COLO829 (cell line): ENCODE measurements at regions not wholly inside any gene's neighbourhood (a gene's known extent, or its start where the extent isn't known, plus 50 kb on each side); places are given as distances from the start of the nearest gene placed in this dataset.

Experiments used
- DNase-seq: peaks from one replicate; pipeline ENCODE4 v3.0.0; 2012; ENCODE audit warnings: low spot score

DNA sequence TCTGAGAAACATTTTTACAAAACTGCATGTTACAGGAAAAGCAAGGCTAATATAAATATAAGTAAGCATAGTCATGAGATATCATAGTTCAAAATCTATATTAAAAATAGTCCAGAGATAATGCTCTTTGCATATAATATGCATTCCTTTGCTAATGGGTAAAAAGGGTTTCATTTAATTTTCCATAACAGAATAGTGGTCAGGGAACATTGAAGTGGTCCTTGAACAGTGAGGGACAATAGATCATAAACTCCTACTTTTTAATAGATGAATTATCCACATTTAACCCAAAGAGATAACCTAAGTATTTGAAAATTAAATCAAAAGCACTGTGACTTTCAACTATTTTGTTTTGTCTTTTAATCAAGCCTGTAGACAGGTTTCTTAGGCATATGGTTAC lies 243.1 kb upstream of the ADGRB3 start:
- DNase-seq: no peak

DNA sequence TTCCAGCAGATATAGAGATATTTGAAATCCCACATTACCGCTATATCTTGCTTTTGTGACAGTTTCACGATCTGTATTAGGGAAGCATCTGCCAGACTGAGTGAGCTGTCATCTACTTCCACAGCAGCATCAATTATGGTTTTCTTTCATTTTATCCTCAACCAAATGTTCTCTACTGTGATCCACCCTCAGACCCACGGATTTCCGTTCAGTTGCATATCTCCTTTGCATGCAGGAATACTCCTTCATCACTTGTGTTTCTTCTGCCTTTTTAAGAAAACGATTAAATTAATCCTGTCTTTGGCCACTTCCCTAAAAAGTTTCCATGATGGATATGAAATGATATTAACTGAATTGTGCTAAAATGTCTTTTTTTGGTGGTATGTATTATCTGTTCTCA lies 262.1 kb upstream of the ADGRB3 start:
- no peak for DNase-seq

DNA sequence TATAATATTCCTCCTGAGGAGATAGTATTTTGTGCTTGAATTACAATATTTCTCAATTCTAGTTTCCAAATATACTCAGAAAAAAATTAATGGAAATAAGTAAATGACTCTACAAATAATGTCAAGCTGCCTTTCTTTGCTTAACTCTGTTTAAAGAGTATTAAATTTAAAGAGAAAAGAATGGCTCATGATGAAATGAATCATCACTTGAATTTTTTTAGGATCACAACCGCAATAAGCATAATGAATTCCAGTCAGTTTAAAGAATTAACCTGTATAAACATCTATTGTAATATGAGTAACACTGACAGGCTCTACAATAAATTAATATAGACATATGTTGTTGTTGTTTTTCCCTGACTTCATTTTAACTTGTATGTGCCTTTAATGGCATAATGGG lies 266.2 kb upstream of the ADGRB3 start:
- DNase-seq: no peak

DNA sequence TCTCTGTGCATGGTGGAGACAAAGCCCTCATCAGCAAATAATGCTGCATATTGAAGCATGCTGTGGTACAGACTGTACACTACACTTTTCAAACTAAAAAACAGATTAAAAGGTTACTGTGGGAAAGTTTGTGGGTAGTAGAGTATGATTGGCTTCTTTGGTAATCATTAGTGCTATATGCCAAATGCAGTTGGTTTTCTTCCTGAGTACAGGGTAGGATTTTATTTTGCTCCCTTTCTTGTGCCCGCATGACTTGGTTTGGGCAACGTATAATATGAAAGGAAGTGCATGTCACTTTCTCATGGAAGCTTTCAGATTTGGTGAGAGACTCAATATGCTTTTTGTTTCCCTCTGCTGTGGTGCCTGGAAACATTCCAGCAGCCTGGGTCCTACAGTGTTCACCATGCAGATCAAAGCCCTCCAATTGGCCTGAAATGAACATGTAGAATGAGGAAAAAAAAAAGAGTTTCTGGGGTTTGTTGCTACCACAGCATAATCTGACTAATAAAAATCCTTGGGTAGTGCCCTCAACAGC lies 270.7 kb upstream of the ADGRB3 start:
- no peak for DNase-seq

DNA sequence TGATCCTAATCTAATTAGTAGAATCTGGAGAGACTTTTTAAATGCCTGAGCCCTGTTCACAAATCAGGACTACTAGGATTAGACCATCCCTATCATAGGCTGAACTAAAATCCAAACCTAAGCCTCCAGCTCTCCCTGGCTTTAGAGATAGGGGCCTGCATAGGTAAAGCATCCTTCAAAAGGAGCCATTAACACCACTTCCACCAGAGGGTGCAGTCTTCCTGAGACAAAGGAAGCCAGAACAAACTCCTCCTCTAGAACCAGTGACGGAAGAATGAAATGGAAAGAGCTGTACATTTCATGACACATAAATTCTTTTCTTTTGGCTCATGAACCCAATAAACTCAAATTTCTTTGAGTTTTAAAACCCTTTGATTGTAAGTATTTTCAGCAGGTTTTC lies 291.2 kb upstream of the ADGRB3 start:
- peak; percentile 13 for DNase-seq

DNA sequence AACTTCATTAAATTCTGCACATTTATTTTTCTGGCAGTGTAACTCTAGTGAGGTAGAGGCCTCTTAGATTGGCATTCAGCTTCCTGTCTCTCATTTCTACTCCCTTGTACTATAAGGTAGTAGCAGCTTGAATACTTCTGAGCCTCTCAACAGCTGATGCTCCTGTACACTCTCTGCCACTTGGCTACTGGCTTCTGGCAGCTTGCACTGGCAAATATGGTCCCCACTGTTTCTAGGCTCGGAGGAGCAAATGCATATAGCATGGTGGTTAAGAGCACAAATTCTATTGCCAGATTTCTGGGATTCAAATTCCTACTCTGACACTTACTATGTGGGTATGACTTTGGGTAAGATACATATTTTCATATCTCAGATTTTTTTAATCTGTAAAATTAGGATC lies 292.8 kb upstream of the ADGRB3 start:
- DNase-seq: no peak

DNA sequence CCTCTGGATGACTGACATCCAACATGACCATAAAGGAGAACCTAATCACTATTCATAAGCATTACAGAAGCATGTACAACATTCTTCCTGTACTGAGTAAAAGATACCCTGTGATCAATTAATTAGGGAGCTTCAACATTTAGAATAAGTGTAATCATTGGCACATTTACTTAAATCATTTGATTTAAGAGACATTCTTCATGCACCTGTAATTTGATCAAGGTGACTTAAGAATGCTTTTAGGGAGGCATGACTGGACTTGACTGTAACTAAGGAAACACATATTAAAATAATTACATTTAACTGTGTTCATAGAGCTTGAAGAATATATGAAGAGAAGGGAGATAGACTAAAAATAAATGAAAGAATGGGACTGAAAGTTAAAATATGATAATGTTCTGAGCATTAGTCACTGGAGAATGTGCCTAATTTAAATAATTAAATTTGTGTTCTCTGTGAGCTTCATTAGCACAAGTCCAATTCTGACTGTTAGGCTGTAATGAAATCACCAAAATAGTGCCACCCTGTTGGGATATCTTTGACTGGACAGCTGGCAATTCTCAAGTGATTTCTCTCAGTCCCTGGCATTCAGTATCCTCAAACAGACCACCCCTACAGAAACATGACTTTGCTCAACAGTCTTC lies 295.5 kb upstream of the ADGRB3 start:
- no peak for DNase-seq

DNA sequence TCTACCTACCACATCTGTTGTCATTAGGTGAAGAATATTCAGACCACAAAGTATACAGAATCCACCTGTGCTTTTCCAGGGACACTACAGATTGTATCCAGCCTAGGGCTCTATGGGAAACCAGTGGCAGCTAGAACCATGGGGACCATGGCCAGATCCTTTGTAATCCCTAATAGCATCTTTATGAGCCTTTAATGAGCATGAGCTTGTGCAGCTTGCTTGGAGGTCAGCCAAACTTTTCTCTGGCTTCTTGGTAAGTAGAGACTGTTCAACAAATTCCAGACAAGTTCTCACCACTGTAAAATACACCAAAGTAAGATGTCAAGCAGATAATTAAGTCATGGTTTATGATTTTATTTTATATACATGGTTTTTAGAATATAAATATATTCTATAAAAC lies 301.6 kb upstream of the ADGRB3 start:
- no peak for DNase-seq

DNA sequence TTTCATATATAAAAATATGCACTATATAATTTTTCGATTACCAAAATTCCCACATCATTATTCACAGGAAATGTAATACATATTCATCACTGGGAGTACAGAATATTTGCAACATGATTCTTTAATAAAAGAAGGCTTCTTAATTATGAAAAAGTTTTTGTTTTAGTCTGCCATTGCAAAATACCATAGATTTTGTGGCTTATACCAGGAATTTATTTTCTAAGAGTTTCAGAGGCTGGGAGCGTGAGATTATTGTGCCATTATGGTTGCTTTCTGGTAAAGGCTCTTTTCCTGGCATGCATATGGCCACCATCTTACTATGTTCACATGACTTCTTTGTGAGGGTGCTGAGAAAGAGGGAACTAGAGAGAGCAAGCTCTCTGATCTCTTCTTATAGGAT lies 306.9 kb upstream of the ADGRB3 start:
- no peak for DNase-seq

DNA sequence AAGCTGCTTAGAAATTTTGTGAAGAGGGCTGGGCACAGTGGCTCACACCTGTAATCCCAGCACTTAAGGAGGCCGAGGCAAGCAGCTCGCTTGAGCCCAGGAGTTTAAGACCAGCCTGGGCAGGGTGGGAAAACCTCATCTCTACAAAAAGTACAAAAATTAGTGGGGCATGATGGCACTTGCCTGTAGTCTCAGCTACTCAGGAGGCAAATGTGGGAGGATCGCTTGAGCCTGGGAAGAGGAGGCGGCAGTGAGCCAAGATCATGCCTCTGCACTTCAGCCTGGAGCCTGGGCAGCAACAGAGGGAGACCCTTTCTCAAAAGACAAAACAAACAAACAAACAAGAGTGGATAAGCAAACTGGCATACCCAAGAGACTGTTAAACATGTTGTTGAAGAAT lies 308.3 kb upstream of the ADGRB3 start:
- no peak for DNase-seq

DNA sequence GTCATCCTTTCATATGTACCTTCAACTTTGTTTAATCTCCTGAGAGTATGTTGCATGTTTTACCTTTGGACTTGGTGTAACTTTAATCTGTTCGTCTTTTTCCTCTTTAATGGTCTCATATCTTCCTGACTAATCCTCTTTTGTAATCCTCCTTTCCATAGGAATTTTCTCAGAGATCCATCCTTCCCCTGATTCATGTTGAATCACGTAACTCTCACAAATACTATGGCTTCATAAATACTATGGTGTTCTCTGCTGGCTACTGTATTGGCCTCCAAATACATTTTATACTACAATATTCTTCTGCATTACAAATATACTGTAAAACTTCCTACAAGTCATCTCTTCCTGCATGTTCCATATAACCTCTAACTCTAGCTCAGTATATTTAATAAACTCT lies 317.7 kb upstream of the ADGRB3 start:
- DNase-seq: no peak

DNA sequence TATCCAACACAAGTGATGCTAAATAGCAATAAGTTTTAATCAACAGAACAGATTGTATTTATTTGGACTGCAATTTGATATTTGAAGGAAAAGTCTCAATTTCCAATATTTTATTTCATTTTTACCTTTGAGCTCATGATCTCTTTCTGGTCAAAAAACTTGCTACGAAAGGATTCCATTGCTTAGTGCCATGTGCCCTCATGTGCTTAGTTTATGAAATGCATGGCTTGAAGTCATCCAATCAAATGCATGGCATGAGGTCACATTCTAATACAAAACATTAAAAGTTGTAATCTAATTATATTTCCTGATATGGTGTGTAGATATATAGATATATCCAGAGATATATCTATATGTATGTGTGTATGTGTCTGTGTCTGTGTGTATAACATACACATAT lies 321.2 kb upstream of the ADGRB3 start:
- no peak for DNase-seq

DNA sequence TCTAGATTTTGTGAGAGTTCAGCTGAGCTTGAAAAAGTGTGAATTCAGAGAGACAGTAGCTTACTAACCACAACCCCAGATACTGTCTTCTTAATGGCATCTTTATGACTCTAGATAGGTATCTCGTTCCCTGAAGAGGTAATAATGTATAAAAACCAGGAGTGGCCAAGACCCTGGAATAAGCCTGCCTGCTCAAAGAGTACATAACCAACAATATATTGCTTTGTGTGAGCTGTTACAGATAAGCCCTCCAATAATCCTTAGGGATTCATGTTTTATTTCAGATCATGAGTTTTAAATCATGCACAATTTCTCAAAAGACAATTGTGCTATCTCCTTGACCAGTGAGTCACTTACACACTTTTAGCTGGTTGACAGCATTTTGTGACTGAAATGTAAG lies 327.8 kb upstream of the ADGRB3 start:
- no peak for DNase-seq

DNA sequence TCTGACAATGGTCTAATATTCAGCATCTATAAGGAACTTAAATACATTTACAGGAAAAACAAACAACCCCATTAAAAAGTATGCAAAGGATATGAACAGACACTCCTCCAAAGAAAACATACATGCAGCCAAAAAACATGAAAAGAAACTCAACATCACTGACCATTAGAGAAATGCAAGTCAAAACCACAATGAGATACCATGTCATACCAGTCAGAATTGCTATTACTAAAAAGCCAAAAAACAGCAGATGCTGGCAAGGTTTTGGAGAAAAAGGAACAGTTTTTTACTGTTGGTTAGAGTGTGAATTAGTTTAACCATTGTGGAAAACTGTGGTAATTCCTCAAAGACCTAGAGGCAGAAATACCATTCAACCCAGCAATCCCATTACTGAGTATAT lies 339.0 kb upstream of the ADGRB3 start:
- no peak for DNase-seq

DNA sequence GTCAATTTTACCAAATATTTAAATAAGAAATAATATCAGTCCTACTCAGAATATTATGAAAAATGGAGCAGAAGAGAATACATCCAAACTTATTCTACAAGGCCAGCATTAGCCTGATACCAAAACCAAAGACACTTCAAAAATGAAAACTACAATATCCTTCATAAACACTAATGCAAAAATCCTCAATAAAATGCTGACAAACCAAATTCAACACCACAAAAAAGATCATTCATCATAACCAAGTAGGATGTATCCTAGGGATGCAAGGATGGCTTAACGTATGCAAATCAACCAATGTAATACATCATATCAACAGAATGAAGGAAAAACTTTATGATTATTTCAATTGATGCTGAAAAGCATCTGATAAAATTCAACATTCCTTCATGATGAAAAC lies 352.4 kb upstream of the ADGRB3 start:
- no peak for DNase-seq

DNA sequence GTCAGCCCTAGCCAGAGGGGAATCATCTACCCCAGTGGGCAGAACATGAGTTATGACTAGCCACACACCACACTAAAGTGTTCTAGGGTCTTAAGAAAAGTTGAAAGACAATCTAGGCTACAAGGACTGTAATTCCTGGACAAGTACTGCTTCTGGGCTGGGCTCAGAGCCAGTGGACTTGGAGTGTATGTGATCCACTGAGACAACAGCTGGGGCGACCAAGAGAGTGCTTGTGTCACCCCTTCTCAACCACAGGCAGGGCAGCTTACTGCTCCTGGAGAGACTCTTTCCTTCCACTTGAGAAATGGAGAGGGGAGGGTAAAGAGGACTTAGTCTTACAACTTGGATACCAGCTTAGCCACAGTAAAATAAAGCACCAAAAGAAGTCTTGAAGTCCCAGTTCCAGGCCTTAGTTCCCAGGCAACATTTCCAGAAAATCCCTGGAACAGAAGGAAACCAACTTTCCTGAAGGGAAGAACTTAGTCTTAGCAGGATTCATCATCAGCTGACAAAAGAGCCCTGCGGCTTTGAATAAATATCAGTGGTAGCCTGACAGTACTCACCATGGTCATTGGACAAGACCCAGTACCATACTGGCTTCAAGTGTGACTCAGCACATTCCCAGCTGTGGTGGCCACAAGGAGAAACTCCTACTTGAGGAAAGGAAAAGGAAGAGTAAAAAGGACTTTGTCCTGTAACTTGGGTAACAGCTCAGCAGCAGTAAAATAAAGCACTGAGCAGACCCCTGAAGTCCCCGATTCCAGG lies 355.1 kb upstream of the ADGRB3 start:
- no peak for DNase-seq

DNA sequence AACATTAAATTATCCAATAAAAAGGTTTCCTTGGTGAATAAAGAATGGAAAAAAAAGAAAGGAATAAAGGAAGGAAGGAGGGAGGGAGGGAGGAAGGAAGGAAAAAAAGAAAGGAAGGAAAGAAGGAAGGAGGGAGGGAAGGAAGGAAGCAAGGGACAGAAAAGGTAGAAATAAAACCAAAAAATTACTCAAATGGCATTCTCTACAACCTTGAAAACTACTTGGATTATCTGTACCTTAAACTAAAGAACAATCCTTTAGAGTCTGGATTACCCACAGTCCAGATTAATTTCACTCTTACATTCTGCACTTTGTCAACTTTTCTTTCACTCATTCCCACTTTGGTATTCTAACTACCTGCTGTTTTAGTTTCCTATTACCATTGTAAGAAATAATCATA lies 361.8 kb upstream of the ADGRB3 start:
- no peak for DNase-seq

DNA sequence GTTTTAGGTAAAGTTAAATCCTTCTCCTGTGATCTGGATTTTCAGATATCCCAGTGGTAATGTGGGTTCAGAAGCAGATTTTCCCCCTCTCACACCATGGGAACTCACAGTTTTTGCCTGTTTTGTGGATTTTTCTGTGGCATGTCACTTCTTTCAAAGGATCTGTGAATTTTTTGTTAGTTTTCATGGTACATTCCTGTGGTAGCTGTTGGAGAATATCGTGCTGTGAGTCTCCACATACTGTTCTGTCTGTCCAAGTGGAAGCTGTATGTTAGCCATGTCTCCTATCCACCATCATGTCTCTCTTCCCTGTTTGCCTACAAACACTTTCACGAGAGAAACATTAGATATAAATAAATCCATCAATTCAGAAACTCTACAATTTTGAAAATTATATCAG lies 378.7 kb upstream of the ADGRB3 start:
- no peak for DNase-seq

DNA sequence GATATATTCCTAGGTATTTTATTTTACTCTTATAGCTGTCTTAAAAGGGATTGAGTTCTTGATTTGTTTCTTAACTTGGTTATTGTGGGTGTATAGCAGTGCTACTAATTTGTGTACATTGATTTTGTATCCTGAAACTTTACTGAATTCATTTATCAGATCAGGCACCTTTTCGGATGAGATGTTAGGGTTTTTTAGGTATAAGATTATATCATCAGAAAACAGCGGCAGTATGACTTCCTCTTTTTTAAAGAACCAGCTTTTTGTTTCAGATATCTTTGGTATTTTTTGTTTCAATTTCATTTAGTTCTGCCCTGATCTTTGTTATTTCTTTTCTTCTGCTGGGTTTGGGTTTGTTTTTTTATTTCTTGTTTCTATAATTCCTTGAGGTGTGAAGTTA lies 382.4 kb upstream of the ADGRB3 start:
- no peak for DNase-seq

DNA sequence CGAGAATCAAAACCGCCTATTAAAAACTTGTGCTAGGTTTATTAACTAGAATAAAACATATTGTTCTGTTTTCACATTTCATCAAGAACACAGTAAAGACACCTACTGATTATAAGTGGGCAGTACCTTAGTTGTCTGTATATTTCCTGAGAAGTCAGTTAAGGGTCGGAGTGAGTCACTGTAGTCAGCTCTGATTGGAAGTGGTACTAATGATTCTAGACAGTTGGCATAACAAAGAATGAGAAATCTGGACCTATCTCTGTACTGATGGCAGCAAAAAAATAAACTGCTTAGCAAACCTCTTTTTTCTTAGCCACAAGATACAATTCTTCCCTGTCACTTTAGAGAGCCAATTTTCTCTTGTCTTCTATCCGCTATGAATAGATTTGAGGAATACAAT lies 387.3 kb upstream of the ADGRB3 start:
- DNase-seq: no peak

DNA sequence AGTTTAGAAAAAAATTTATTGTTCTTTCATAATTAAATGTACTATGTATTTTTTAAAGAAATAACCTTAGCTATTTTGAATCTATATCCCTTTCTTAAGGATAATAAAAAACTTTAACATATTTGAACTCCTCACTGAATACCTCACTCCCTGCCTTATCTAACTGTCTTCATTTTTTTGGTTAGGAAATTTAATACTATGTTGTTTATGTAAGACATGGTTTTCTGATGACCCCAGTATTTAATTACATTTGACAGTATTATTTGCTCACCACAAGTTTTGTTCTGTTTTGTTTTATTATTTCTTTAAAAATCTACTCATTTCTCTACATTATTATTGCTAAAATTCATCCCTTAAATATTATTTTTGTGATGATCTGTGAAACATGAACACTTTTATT lies 394.4 kb upstream of the ADGRB3 start:
- DNase-seq: no peak

DNA sequence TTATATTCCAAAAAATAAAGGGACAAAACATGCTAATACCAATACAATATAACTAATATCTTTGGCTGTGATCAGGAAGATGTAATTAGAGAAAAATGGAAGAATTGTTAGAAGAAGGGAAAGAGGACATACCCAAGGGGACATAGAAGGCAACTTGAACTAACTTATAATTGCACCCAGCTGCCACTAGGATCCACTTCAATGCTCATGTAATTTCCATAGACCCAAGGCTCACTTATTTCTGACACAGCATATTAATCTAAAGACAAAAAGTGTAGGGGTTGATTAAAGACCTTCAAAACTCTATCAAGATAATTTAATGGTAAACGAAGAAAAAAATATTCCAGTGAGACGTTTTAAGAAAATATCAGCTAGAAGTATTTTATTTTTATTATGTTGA lies 396.0 kb upstream of the ADGRB3 start:
- DNase-seq: no peak

DNA sequence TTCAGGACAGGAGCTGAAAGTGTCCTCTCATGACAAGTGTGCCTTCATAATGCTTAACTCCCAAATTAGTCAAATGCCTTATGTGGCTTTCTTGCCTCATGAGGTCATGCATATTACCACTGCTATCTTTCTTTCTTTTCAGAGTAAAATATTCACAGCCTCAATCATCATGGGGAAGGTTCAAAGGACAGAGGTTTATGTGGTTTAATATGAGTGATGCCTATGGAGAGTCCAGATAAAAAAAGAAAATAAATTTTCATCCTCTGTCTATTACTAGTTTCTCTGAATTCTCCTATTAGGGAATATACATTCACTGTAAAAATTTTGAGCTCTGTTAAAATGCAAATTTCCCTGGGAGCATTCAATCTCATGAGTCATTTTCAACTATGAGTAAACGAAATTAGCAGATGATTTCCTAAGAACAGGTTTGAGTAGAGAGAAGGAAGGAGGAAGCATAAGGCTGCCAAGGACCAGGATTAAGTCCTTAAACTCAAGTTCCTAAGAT lies 396.9 kb upstream of the ADGRB3 start:
- no peak for DNase-seq

DNA sequence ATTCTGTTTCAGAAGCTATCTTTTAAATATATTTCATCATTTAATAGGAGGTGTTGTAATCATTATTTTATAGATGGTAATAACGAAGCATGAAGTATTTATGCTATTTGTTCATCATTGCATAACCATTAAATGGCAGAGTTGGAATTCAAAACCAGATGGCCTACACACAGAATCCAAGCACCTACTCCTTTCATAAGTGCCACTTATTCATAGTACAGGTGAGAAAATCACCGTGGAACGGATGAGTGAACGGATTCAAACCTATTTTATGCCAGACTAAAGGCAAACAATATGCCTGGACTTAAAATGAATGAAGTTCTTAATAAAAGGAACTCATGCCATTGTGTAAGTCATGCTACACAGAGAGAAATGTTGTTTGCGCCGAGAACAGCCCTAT lies 397.9 kb upstream of the ADGRB3 start:
- DNase-seq: no peak
